Left lobe of liver (tissue), 2 donors: ENCODE measurements at regions not wholly inside any gene's neighbourhood (a gene's known extent, or its start where the extent isn't known, plus 50 kb on each side); places are given as distances from the start of the nearest gene placed in this dataset.
"Not testable (repeated sequence)": the region's sequence is repeated elsewhere in the genome, so short reads cannot be mapped to it uniquely, and the experiment has no call there.

Experiments
- ATAC-seq: fragments of 200-7000 bp; cut with Tn5 transposase; one replicate; pipeline ENCODE4 v1.9.1; 2020; ENCODE audit warnings: mild to moderate bottlenecking, moderate library complexity
- DNase-seq: peaks from one replicate; pipeline ENCODE4 v3.0.0-alpha.2; 2020; ENCODE audit warnings: low spot score
- donor health status: DM: no; HTN: no; CAD: no; lungs with moderate emphysema.
- donor health status: DM: no; HTN: yes; CAD: no.

DNA sequence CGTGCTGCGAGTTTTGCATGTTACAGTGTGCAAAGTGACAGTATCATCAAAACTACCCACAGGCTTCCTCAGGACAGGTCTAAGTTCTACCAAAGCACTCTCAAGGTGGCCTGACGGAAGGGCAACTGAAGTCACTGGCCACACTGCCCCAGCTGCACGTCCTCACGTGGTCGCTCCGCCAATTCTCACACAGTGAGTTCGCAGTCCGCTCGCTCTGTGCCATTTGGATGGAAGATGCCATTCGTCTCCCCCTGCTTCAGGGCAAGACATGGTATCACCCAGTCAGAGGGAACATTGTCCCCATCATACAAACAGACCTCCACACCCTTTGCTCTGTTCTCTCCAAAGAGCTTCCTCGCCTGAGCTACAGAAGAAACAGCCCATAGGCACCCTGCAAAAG is 109.6 kb upstream of the COBL start:
- DNase-seq (no peak), ATAC-seq (no peak)

DNA sequence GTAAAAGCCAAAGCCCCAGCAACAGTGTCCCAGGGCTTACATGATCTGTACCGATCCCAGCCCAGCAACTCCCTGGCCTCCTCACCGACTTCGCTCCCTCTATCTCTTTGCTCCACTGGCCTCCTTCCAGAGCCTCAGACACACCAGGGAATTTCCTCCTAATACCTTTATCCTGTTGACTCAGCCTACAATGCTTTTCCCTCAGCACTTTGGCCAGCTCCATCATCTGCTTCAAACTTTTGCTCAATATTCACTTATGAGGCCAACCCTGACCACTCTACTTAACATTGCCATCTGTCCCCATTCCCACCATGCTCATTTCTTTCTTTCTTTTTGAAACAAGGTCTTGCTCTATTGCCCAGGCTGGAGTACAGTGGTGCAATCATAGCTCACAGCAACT is 93.3 kb upstream of the COBL start:
- ATAC-seq, DNase-seq: not testable (repeated sequence)

- ATAC-seq, DNase-seq: not testable (repeated sequence)
Observed at GRCh38 chr7:51397608-51398007, 81.0 kb upstream of the COBL start.

DNA sequence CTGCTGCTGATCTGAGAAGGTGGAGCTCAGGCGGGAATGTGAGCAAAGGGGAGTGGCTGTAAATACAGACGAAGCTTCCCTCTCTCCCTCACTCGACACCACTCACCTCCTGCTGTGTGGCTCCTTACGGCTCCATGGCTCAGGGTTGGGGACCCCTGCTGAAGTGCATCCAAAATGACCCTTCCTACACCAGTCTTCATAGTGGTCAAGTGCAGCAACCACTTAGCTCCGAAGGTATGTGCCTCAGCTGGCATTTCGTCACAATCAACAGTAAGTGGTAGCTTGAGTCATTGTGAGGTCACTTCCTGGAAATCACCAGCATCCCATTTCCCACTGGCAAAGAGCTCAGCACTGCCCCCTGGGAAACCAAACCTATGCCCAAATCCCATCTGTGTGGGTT is 76.4 kb upstream of the COBL start:
- ATAC-seq, DNase-seq: not testable (repeated sequence)

- not testable (repeated sequence) for ATAC-seq, DNase-seq
Observed at GRCh38 chr7:51389952-51390351, 73.3 kb upstream of the COBL start.

GRCh38 chr7:51389216-51389812 is 72.7 kb upstream of the COBL start:
- ATAC-seq, DNase-seq: not testable (repeated sequence)

DNA sequence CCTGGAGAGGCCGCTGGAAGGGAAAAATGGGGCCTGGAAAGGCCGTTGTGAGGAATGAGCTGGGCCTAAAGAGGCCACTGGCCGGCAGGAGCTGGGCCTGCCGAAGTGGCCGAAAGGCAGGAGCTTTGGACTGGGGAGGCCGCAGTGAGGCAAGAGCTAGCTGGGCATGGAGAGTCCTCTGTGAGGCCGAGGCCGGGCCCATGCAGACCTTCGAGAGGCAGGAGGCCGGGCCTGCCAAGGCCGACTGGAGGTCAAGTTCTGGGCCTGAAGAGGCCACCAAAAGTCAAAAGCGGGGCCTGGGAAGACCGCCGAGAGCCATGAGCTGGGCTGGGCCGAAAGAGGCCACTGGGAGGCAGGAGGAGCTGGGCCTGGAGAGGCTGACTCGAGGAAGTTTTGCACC is 71.6 kb upstream of the COBL start:
- not testable (repeated sequence) for ATAC-seq, DNase-seq

DNA sequence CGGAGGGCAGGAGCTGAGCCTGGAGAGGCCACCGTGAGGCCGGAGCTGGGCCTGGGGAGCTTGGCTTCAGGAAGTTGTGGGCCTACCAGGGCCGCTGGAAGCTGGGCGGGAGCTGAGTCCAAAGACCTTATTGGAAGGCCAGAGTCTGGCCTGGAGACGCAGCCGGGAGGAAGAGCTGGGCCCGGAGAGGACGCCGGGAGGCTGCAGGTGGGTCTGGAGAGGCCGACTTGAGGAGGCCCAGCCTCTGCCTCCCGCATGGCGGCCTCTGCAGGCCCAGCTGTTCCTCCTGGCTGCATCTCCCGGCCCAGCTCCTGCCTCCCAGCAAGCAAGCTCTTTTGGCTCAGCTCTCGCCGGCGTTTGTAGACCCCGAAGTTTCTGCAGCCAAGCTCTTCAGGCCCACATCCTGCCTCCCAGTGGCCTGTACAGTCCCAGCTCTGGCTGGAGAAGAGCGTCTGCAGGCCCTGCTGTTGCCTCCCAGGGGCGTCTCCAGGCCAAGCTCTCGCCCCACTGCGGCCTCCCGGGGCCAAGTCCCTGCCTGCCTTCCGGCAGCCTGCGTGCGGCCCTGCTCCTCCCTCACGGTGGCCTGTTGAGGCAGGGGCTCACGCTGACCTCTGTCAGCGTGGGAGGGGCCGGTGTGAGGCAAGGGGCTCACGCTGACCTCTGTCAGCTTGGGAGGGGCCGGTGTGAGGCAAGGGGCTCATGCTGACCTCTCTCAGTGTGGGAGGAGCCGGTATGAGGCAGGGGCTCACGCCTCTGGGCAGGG is 70.4 kb upstream of the COBL start:
- ATAC-seq, DNase-seq: not testable (repeated sequence)

- DNase-seq, ATAC-seq: not testable (repeated sequence)
Observed at GRCh38 chr7:51386184-51386583, 69.6 kb upstream of the COBL start.

DNA sequence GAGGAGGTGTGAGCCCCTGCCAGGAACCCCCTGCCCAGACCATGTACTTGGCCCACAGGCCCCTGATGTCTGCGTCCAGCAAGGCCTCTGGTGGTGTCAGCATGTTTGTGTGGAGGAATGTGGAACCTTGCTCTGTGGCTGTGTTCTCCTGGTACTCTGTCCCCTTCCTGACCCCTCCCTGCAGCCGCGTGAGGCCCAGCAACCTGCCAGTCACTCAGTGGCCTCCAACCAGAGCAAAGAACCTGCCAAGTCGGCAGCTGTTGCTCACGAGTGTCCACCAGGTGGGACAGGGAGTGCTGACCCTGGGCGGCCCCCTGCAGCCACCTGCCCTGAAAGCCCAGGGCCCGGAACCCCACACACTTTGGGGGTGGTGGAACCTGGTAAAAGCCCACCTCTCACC is 65.6 kb upstream of the COBL start:
- DNase-seq, ATAC-seq: not testable (repeated sequence)

DNA sequence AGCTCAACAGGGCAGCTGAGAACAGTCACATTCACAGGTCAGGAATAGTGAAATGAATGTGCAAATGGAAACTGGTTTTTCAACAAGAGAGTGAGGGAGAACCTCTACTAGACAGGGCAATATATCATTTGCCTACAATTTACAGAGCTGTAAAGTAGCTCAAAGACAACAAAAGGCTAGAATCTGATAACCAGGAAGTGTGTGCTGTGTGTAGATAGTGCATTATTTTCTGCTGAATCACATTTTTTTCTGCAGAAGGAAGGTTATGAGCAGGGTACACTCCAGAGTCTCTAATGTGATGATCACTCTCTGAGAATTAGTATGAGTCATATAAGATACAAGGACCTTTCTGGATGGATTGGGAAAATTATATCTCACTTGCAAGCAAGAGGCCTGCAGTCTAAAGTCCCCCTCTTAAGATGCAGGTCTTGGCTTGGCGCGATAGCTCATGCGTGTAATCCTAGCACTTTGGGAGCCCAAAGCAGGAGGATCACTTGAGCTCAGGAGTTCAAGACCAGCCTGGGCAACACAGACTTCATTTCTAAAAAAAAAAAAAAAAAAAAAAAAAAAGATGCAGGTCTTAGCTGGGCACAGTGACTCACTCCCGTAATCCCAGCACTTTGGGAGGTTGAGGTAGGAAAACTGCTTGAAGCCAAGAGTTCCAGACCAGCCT is 59.9 kb upstream of the COBL start:
- no peak for DNase-seq
- no peak for ATAC-seq

GRCh38 chr7:51374936-51375335 is 58.3 kb upstream of the COBL start:
- DNase-seq (no peak), ATAC-seq (no peak)

- DNase-seq, result not testable (repeated sequence)
- peak; percentile 27 for ATAC-seq
Observed at GRCh38 chr7:51373607-51374006, 57.0 kb upstream of the COBL start.

- DNase-seq, result no peak
Observed at GRCh38 chr7:51369746-51370145, 53.1 kb upstream of the COBL start.

GRCh38 chr7:51369228-51369627 is 52.6 kb upstream of the COBL start:
- not testable (repeated sequence) for ATAC-seq, DNase-seq

More at GRCh38 chr7:51369746-51370145, 53.1 kb upstream of the COBL start:
- ATAC-seq, result peak; percentile 72

DNA sequence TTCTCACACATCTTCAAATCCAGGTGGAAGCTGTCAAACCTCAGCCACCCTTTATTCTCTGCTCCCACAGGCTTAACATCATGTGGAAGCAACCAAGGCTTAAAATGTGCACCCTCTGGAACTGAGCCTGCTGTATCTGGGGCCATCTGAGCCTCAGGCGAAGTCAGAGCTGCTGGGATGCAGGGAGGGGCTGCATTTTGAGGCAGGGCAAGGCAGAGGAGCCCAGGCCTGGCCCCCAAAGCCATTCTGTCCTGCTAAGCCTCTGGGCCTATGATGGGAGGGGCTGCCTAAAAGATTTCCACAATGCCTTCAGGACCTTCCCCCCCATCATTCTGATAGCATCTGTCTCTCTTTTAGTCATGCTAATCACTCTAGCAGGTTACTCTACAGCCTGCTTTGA is 51.7 kb upstream of the COBL start:
- ATAC-seq, result no peak
- DNase-seq, result no peak

DNA sequence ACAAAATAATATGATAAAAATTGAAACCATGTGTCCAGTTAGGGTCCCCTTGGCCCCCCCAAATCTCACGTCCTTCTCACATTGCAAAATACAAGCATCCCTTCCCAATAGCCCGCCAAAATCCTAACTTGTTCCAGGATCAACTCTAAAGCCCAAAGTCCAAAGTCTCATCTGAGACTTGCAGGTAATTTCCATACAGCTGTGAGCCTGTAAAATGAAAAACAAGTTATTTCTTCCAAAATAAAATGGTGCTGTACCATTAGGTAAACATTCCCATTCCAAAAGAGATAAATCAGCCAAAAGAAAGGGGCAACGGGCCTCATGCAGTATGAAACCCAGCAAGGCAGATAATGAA is 51.0 kb upstream of the COBL start:
- peak; percentile 75 for ATAC-seq
- no peak for DNase-seq

DNA sequence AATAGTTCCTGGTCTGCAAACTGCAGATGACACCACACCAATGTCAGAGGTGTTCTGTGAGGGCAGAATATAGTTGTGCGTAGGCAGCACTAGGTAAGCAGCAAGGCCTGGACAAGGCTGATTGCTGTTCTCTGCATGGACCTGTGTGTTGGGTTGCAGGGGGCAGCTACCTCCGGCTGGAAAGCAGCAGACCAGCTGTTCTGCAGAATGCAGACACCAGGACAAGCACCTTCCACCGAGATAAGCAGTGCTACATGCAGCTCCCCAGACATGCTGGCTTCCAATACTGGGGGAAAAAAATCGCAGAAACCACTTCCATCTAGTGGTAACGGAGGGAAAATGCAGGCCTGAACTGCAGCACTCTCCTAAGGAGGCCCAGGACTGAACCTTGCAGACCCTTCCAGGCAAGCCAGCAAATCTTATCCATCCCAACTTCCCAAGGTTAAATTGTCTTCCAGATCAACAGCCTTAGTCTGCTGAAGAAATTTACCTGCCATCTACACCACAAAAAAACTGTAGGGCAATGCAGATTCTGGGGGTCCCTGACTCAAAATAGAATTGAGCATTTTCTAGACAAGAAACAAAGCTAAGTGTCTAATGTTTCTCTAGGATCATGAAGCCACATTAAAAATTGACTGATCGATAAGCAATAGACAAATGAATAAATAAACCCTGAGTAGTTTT is 50.5 kb upstream of the COBL start:
- DNase-seq, result no peak

More for the DNA sequence above, 50.5 kb upstream of the COBL start:
- peak; percentile 91 for ATAC-seq
